Fibroblast of lung (primary cell): ENCODE measurements at regions not wholly inside any gene's neighbourhood (a gene's known extent, or its start where the extent isn't known, plus 50 kb on each side); places are given as distances from the start of the nearest gene placed in this dataset.

ENCODE experiments used
- DNase-seq, 2 donors: peaks; one replicate each; pipeline versions ENCODE4 v3.0.0 to v3.0.0-alpha.2; 2010; ENCODE audit warnings: low read depth in 2 of 2
- H2AFZ ChIP-seq: 2 replicates; pipeline ENCODE4 v1.5.1; 2012; ENCODE audit warnings: low read length, control low read depth, inconsistent platforms
- H3K27ac ChIP-seq: 2 replicates; pipeline ENCODE4 v1.5.1; 2011; ENCODE audit warnings: low read length, control low read depth; ENCODE audit not compliant: insufficient read depth
- H3K27me3 ChIP-seq: 2 replicates; pipeline ENCODE4 v1.5.1; 2011; ENCODE audit warnings: mild to moderate bottlenecking, low read length; ENCODE audit not compliant: control insufficient read depth, insufficient read depth
- H3K36me3 ChIP-seq: 2 replicates; pipeline ENCODE4 v1.5.1; 2011; ENCODE audit warnings: low read length; ENCODE audit not compliant: control insufficient read depth, insufficient read depth
- H3K4me1 ChIP-seq: 2 replicates; pipeline ENCODE4 v1.5.1; 2011; ENCODE audit warnings: low read length; ENCODE audit not compliant: control insufficient read depth, insufficient read depth; ENCODE audit errors: extremely low read depth
- H3K4me2 ChIP-seq: 2 replicates; pipeline ENCODE4 v1.5.1; 2011; ENCODE audit warnings: low read length, control low read depth; ENCODE audit not compliant: insufficient read depth; ENCODE audit errors: extremely low read depth
- H3K4me3 ChIP-seq, 4 experiments: fragments of 200-600 bp in 1 of 4; sonication (generic) in 1 of 4; replicated peaks in 1 of 4; 2 replicates each; pipeline ENCODE4 v1.5.1; 2011 to 2016; ENCODE audit warnings: low read length in 4 of 4, low read depth in 3 of 4, mild to moderate bottlenecking in 3 of 4, control low read depth in 2 of 4, inconsistent platforms in 1 of 4, mixed read lengths in 1 of 4; ENCODE audit not compliant: insufficient read depth in 1 of 4; ENCODE audit errors: control extremely low read depth in 1 of 4
- H3K79me2 ChIP-seq: 2 replicates; pipeline ENCODE4 v1.5.1; 2012; ENCODE audit warnings: mild to moderate bottlenecking, low read length, inconsistent platforms; ENCODE audit not compliant: control insufficient read depth, insufficient read depth
- H3K9ac ChIP-seq: 2 replicates; pipeline ENCODE4 v1.5.1; 2011; ENCODE audit warnings: mild to moderate bottlenecking, low read length, control low read depth; ENCODE audit not compliant: insufficient read depth
- H3K9me3 ChIP-seq: 2 replicates; pipeline ENCODE4 v1.5.1; 2012; ENCODE audit warnings: low read depth, low read length; ENCODE audit not compliant: control insufficient read depth, insufficient read depth
- H4K20me1 ChIP-seq: 2 replicates; pipeline ENCODE4 v1.5.1; 2011; ENCODE audit warnings: low read length; ENCODE audit not compliant: control insufficient read depth, insufficient read depth; ENCODE audit errors: extremely low read depth
- EZH2 ChIP-seq: IDR thresholded peaks from 2 replicates; pipeline ENCODE4 v1.5.1; 2012; ENCODE audit warnings: low read length, control low read depth, mild to moderate bottlenecking; ENCODE audit errors: missing control alignments
- TF ChIP-seq, protein P1 (sequence below), 2 donors: IDR thresholded peaks in 1 of 2; conservative IDR thresholded peaks in 1 of 2; 1 replicate in 1 of 2; 2 replicates in 1 of 2; pipeline ENCODE4 v1.5.1; 2011 to 2012; ENCODE audit warnings: low read length in 2 of 2, control low read depth in 1 of 2, inconsistent platforms in 1 of 2, low read depth in 1 of 2, mild to moderate bottlenecking in 1 of 2

DNA sequence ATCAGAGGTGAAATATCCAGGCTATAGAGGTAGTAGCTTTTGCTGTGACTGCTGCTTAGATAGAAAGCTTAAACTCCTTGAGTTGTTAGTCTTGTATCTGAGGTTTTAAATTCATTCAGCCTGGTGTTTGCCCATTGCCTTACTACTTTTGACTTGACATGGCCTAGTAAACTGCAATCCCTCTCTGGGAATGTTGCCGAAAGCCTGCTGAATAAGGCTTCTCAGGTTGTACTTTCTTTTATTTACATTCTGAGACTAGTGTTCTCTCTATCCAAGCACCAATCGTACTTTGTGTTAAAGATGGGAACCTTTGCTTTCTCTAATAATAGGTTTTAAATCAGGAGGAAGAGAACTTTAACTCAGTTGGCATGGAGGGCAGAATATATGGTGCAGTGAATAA is 357.6 kb upstream of the CWC22 start:
- DNase-seq: no peak
- no peaks in the 10 kb centered on the region for H3K36me3 ChIP-seq
- no peak overlapping the region for H3K4me3 ChIP-seq
- H3K9me3 ChIP-seq: no peaks in the 10 kb centered on the region
- H3K79me2 ChIP-seq: no peaks in the 10 kb centered on the region
- H3K4me1 ChIP-seq: no peaks in the 10 kb centered on the region
- no peak overlapping the region for H3K9ac ChIP-seq
- no peak overlapping the region for H2AFZ ChIP-seq
- no peak overlapping the region for H3K27ac ChIP-seq
- no peaks in the 10 kb centered on the region for H4K20me1 ChIP-seq
- no peak for TF ChIP-seq EZH2
- TF ChIP-seq, protein P1, sequence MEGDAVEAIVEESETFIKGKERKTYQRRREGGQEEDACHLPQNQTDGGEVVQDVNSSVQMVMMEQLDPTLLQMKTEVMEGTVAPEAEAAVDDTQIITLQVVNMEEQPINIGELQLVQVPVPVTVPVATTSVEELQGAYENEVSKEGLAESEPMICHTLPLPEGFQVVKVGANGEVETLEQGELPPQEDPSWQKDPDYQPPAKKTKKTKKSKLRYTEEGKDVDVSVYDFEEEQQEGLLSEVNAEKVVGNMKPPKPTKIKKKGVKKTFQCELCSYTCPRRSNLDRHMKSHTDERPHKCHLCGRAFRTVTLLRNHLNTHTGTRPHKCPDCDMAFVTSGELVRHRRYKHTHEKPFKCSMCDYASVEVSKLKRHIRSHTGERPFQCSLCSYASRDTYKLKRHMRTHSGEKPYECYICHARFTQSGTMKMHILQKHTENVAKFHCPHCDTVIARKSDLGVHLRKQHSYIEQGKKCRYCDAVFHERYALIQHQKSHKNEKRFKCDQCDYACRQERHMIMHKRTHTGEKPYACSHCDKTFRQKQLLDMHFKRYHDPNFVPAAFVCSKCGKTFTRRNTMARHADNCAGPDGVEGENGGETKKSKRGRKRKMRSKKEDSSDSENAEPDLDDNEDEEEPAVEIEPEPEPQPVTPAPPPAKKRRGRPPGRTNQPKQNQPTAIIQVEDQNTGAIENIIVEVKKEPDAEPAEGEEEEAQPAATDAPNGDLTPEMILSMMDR (conservative IDR thresholded peaks at IDR 0.05 in 1 of 2, IDR thresholded peaks at IDR 0.05 in 1 of 2; ENCODE audit: low read depth in 1 of 2, low read length in 2 of 2): no peak
- no peaks in the 10 kb centered on the region for H3K27me3 ChIP-seq
- H3K4me2 ChIP-seq: no peak overlapping the region

DNA sequence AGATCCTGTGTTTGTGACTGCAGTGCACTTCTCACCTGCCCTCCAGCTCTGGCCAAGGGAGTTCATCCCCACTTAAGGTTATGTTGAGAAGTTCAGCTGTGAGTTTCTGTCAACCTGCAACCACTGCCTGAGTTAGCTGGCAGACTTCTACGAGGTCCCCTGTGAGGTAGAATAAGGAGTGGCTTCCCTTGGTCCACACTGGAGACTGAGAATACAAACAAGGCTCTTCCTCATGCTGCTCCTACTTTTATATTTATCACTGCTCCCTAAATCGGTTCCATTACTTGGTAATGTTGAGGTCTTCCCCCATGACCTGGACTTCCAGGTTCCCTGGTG is 353.2 kb upstream of the CWC22 start:
- no peak overlapping the region for H3K27ac ChIP-seq
- H3K9me3 ChIP-seq: no peaks in the 10 kb centered on the region
- no peak overlapping the region for H3K4me3 ChIP-seq
- no peak overlapping the region for H2AFZ ChIP-seq
- no peak for TF ChIP-seq EZH2
- TF ChIP-seq, protein P1 (conservative IDR thresholded peaks at IDR 0.05 in 1 of 2, IDR thresholded peaks at IDR 0.05 in 1 of 2; ENCODE audit: low read depth in 1 of 2, low read length in 2 of 2): no peak
- no peak for DNase-seq
- no peak overlapping the region for H3K9ac ChIP-seq
- no peaks in the 10 kb centered on the region for H3K27me3 ChIP-seq
- no peaks in the 10 kb centered on the region for H3K79me2 ChIP-seq
- H3K4me1 ChIP-seq: no peaks in the 10 kb centered on the region
- no peaks in the 10 kb centered on the region for H3K36me3 ChIP-seq
- H4K20me1 ChIP-seq: no peaks in the 10 kb centered on the region
- no peak overlapping the region for H3K4me2 ChIP-seq

DNA sequence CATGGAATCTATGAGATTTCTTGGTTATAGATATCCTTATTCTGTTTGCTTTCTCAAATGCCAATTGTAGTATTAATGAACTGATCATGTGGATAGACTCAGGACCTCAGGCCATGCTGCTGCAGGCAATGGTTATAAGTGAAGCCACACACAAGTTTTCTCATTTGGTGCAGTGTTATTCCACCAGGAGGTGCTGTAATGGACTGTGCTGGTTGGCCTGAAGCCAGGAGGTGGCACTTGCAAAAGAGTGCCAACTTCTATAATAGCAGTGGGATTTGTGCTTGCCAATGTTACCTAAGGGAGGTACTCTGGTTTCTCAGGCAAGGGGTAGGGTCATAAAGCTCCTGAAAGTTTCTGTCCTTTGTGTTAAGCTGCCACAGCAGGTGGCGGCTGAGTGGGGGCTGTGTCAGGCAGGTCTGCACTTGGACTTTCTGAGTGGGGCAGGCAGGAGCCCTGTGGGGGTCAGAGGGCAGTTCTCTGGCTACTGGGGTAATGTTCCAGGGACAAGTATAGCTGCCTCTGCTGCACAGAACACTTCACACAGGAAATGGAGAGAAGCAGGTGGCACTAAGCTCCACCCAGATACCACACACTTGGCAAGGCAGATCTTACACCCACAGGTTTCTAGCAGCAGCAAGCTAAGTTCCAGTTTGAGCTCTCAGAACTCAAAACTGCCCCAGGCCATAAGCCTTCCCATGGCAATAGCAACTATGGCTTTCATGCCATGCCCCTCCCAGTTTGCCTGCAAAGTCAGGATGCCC is 352.6 kb upstream of the CWC22 start:
- Histone ChIP-seq H3K9ac (no peak overlapping the region), H3K27ac (no peak overlapping the region), H3K4me3 (no peak overlapping the region), H3K79me2 (no peaks in the 10 kb centered on the region), H3K9me3 (no peaks in the 10 kb centered on the region), H3K27me3 (no peaks in the 10 kb centered on the region), H4K20me1 (no peaks in the 10 kb centered on the region), H3K4me2 (no peak overlapping the region), H3K4me1 (no peaks in the 10 kb centered on the region), H2AFZ (no peak overlapping the region), H3K36me3 (no peaks in the 10 kb centered on the region)
- DNase-seq: no peak
- TF ChIP-seq, protein P1 (conservative IDR thresholded peaks at IDR 0.05 in 1 of 2, IDR thresholded peaks at IDR 0.05 in 1 of 2; ENCODE audit: low read depth in 1 of 2, low read length in 2 of 2): peak in 1 of 2 donors; percentile 10
- no peak for TF ChIP-seq EZH2
